ENCODE measurements at regions not wholly inside any gene's neighbourhood (a gene's known extent, or its start where the extent isn't known, plus 50 kb on each side); places are given as distances from the start of the nearest gene placed in this dataset.
A peak's percentile ranks its signal among the peaks of the same experiment; 100 is the strongest.

DNA sequence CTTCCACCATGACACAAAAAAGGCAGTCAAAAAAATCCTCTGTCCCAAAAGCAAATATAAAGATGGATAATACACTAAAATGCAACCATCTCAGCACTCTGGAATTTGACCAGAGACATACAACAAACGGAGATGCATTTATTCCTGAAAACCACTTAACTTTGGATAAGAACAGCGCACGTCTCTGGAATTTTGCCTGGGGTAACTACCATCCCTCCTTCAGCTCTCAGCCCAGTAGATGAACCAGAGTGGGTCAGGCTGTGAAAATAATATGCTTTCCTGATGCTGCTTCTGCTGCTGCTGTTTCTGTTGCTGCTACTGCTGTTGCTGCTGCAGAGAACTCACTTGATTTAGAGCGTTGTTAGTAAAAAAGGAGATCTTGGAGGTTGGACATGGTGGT is 133.8 kb upstream of the ACVR2A start:
- DNase-seq (ENCODE audit: low read depth) = no peak

DNA sequence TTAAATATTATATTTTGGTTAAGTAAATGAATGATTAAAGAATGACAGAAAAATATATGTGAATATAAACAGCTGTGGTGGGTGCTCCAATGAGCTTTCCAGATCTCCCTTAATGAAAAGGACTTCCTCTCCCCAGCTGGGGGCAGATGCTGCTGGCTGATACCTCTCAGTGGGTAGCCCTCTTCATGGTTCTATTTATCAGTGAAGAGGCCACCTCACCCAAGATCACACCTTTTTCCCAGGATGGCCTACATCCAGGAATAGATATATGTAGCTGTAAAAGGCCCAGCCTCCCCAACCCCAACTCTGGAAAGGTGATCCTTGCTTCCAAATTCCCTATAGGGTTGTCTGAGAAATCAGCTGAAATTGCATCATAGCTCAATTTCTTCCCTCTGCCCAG is 135.2 kb upstream of the ACVR2A start:
- DNase-seq (ENCODE audit: low read depth) = no peak

DNA sequence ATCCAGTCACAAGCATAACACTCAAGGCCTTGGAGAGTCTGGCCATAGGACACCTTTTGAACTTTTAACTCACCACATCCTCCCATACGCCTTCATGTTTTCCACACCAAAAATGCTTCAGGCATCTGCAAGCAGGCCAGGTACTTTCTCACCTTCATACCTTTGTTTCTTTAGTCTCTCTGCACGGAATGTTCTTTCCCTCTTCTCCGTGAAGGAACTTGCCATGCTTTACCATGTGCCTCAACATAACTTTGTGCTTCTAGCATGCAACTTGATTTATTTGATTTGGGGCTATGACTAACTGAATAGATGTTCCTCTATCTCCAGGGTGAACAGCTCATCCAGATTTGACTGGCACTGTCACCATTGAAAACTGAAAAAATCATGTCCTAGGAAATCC is 141.7 kb upstream of the ACVR2A start:
- no peak for DNase-seq (ENCODE audit: low read depth)

DNA sequence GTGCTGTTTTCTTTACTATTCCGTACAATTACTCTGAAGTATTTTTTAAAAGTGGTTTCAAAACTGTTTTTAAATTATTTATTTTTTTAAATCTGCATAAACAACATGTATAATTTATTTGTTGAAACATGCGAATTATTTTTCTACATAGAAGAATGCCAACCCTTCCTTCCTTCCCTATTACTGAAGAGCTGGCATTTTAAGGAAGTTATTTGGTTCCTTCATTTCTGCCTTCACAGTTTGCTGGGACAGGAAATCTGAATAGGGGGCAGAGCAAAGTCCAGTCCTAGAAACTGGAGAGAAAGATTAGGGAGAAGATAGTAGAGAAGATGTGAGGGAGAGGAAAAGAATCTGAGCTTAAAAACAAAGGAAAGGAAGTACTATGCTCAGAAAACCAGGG is 146.7 kb upstream of the ACVR2A start:
- no peak for DNase-seq (ENCODE audit: low read depth)

DNA sequence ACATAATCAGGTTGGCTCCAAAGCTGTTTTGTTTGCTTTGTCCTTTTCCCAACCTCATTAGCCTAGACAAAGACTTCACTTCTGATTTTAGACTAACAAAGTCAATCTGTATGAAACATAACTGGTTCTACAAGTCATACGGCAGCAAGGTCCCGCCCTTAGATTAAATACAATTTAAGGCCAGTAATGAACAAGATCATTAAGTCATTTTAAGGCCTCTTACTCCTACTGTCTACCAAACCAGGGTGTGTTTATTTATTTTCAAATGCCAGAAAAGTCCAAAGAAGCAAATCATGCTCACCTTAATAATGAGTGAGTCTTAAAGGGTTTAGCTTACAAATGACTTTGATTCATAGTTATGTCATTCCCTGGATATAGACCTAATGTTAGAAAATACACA is 148.4 kb upstream of the ACVR2A start:
- DNase-seq (ENCODE audit: low read depth) = no peak

DNA sequence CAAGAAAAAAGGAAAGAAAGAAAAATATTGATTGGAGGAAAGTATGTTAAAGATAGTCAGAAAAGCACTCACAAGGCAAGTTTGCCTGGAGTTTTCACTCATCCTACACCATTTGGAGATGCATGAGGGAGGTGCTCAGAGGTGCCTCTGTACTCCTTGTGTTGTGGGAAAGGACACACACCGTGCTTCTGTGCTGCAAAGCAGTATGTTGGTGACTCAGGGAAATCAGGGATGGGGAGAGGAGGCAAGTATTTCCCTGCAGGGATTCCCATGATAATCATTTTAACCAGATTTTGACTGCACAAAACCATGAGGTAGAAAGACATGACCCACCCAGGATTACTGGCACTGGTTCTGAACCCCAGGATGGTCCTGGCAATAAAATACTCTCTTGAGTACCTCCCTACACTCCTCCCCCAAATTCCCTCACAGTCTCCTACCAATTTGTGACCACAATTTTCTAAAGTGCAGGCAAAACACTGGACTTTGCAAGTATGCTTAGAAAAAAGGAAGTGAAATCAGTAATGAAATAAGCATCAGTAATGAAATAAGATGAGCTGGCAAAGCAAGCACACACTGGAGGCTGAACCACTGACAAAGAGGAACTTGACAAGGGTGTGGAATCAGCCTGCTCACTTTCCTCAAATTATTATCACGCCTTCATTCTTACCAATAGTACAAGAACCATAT is 155.5 kb upstream of the ACVR2A start:
- no peak for DNase-seq (ENCODE audit: low read depth)

DNA sequence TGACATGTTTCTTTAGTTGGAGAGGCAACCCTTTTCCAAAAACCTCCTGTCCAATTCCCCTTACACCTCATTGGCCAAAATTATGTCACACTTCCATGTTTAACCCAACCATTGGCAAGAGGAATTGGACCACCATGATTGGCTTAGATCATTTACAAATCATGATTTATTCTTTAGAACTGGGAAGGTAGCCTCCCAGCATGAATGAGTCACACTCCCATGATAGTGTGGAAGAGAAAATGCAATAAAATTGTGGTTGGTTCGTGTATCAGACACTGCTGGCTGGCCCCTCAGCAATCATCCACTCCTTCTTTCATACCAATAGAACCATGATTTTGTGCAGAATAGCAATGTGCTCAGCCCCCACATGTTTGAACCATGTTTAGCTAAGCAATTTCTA is 156.6 kb upstream of the ACVR2A start:
- DNase-seq (ENCODE audit: low read depth) = peak; percentile 21

DNA sequence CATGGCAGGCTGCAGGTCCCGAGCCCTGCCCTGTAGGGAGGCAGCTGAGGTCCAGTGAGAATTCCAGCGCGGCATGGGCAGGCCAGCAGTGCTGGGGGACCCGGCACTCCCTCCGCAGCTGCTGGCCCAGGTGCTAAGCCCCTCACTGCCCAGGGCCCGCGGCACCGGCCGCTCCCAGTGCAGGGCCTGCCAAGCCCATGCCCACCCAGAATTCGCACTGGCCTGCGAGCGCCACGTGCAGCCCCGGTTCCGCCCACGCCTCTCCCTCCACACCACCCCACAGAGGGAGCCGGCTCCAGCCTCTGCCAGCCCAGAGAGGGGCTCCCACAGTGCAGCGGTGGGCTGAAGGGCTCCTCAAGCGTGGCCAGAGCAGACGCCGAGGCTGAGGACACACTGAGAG is 158.5 kb upstream of the ACVR2A start:
- DNase-seq (ENCODE audit: low read depth) = no peak

DNA sequence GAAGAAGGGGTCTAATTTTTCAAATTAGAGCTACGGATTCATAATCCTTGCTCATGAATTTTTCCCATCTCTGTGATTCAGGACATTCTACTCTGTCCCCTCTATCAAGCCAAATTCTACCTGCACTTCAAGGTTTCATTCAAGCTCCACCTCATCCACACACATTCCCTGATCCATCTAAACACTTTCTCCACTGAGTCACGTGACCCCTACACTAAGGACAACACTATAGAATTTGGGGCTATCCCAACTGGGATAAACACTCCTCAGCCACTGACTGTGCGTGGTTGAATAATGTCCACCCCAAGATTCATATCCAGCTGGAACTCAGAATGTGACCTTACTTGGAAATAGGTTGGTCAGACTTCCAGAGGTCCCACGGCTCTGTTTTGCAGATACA is 159.9 kb upstream of the ACVR2A start:
- DNase-seq (ENCODE audit: low read depth) = no peak

DNA sequence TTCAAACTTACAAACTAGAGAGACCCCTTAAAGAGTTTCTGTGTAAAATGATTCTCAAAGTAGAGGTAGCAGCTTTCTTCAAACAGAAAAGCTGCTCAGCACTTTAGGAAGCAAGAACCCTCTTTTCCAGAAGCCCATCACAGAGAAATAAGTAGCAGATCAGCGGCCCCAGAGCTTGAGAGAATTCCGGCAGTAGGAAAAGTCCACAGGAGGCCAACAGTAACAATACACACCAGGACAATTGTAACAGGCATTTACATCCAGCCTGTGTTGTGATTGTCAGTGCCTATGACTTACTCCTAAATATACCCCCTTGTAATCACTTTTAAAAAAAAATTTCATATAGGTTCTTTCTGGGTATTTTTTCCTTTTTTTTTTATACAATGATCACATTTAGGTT is 161.4 kb upstream of the ACVR2A start:
- DNase-seq (ENCODE audit: low read depth) = no peak

DNA sequence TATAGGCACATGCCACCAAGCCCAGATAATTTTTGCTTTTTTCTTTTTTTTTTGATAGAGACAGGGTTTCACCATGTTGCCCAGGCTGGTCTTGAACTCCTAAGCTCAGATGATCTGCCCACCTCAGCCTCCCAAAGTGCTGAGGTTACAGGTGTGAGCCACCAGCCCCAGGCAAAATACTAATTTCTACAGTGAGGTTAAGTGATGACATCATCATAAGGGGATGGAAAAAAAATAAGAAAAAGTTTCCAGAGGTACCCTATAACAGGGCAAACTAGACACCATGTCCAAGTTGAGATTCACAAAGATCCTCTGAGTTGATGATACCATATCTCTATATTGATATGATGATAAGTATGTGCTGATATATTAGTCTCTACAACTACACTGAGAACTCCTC is 163.7 kb upstream of the ACVR2A start:
- no peak for DNase-seq (ENCODE audit: low read depth)

DNA sequence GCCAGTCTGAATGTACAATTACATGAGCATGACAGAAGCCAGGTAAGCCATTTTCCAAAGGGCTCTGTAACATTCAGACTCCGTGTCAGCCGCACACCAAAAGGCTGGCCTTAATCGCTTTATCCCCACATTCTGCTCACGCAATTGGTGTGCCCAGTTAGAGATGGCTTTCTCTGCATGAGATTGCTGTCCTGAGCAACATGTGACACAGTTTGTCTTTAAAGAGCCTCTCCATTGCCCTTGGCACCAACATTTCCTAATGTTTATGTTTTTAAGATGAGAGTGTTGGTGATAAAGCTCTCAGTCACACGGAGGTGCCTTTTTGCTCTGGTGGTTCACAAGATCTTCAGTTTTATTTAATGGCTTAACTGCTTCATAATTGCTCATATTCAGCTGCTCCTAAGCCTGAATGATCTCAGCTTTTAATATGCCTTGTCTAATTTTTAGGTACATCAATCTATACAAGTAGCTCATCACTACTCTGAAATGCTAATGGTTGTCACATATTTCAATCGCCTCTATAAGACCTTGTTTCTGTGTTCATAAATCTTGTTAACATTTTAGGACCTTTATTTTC is 164.8 kb upstream of the ACVR2A start:
- no peak for DNase-seq (ENCODE audit: low read depth)

DNA sequence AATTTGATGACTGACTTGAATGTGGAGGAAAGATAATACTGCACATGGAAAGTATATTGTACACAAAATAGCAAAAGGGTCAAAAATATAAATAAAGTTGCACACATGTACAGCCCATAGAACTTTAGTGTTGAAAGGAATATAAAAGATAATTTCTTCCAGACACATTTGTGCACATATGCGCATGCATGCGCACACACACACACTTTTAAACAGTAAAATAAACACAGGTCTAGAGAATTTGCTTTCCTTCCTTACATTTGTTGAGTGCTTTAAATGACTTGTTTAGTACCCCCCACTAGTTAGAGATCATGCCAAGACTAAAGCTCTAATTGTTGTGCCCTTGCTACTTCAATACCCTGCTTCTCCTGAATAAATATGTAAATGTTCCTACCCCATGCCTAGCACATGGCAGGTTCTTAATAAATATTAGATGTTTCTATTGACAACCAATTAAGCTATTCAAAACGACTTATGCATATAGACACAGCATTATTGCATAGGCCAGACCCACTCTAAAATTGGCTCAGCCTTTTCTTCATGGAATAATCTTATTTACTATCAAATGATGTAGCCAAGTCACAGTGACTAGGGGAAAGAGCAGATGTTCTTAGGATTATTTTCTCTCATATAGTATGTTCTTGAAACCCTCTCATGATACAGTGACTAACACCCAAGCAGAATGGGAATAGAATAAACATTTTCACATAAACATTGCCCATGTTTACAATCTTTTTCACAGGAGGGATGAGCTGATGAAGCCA is 165.5 kb upstream of the ACVR2A start:
- DNase-seq (ENCODE audit: low read depth) = no peak

DNA sequence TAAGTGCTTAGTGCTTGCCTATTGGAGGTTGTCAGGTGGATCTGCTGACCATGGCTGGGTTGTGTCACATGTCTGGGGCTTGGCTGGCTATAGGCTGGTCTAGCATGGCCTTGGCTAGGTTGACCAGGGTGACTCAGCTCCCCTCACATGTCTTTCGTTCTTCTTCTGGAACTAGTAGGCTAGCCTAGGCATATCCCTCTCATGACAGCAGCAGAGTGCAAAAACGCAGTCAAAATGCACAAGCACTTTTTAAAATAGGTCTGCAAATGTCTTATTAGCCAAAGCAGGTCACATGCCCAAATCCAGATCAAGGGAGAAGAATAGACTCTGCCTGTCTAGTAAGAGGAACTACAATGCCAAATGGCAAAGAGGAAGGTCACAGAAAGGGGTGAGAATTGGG is 179.7 kb upstream of the ACVR2A start:
- DNase-seq (ENCODE audit: low read depth) = peak; percentile 7

DNA sequence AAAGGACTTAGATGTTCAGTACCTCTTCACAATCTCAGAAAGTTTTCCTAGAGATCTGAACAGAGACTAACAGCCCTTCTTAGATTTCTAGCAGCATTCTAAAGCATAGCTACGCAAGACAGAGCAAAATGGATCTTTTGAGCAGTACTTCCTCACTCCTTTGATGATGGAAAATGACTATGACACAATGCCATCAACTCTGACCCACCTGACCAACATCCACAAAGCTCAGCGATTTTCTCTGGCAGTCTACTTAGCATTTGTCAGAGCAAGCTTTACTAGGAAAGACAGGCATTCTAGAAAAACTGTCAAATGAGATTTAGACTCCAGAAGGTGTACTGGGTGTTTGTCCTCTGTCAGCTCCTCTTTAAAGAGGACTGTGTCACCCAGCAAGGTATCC is 180.9 kb upstream of the ACVR2A start:
- DNase-seq (ENCODE audit: low read depth) = no peak

DNA sequence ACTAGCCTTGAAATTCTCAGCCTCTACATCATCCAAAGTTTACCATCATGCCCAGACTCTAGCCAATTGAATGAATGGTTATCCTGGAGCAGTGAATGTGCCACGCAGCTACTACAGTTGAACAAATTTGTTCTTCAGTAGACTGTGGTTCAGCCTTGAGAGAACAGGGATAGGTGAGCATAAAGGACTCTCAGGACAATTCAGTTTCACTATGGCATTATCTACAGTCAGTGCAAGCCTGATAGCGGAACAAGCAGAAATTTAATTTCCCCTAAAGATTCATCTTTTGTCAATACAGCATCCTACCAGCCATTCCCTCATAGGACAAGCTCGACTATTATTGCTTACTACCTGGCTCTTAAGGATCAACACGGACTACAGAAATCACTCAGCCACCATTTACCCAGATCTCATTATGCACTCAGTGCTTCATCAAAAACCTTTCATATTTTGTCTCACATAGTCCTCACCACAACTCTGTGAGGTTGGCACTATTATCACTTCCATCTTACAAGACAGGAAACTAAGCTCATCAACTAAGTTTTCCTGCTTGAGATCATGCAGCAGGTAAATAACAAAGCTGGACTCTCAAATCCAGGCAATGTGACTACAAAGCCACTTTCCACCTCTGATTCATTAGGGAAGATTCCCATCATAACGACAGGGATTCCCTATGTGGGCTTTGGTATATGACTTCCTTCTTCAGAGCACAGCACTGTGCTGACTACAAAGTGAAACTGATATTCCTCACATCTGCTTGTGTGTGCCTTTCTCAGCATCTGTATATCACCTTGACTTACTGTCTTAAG is 181.5 kb upstream of the ACVR2A start:
- DNase-seq (ENCODE audit: low read depth) = no peak

DNA sequence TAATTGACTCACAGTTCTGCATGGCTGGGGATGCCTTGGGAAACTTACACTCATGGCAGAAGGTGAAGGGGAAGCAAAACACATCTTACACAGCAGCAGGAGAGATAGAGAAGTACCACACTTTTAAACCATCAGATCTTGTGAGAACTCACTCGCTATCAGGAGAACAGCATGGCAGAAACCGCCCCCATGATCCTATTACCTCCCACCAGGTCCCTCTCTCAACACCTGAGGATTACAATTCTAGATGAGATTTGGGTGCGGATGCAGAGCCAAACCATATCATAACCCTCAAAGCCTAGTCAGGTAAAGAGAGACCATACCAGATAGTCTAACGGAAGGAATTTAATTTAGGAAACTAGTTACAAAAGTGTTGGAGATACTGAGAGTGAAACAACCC is 182.6 kb upstream of the ACVR2A start:
- DNase-seq (ENCODE audit: low read depth) = no peak

DNA sequence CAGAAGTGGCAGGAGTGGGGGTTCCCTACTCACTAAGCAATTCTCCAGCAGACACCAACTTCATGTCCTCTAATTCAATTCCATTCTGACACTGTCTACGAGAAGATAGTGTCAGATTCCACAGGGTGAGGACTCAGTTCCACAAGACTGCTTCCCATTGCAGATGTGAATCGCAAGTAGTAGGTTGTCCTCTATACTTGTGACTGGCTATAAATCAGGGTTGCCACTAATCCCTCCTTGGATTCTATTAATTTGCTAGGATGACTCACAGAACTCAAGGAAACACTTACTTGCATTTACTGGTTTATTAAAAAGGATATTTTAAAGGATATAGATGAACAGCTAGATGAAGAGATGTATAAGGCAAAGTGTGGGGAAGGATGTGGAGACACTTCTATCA is 184.1 kb upstream of the ACVR2A start:
- no peak for DNase-seq (ENCODE audit: low read depth)

DNA sequence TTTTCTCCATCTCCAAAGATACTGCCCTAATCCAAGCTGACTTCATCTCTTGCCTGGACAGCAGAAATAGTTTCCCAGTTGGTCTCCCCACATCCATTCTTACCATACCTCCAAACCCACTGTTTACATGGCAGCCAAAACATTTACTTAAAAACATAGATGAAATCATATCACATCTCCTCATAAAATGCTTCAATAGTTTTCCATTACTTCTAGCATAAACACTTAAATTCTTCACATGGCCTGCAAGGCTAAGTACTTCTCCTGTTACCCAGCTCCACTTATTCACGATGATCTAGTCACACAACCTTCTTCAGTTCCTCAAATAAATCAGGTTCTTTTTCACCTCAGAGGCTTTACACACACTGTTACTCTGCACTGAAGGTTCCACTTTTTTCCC is 185.8 kb upstream of the ACVR2A start:
- no peak for DNase-seq (ENCODE audit: low read depth)

DNA sequence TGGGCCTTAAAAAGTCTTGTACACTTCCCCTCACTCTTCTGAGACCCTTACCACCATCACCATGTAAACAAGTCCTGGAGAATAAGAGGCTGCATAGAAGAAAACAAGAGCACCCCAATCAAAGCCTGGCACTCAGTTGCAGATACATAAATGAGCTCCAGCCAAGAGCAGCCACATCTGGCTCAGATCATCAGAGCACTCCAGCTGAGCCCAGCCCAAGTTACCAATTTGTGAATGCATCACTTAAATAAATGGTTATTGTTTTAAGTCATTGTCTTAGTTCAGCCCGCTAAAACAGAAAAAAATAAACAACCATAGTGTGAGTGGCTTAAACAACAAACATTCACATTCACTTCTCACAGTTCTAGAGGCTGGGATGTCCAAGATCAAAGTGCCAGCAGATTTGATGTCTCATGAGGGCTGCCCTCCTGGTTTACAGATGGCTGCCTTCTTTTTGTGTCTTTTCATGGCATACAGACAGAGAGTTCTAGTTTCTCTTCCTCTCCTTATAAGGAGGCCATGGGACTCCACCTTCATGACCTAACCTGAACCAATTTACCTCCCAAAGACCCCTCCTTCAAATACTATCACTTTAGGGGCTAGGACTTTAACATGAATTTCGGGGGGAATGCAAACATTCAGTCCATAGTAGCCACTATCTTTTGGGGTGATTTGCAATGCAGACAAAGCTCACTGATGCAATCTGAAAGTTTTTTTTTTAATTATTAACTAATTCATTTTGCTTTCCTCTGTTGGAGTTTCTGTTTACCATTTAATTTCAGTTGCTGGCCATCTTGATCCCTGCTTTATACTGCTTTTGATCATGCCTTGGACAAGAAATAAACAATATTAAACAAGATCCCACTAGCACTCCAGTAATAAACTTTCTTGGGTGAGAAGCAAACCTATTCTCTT is 187.5 kb upstream of the ACVR2A start:
- no peak for DNase-seq (ENCODE audit: low read depth)

DNA sequence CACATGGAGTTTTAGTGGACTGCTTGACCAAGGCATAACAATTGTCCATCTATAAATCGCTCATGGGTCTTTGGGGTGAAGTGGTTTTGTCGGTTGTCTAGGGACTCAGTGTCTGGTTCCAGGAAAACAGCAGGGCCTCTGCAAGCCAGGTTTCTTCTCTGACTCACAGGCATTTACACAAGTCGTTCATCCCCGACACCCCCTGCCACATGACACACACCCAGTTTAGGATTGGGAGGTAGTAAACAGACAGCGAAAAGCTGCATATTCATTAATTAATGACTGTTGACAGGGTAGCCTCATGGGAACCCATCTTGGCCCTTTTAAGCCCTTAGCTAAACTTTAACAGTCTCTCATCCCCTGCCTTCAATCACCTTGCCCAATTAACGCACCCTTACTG is 194.8 kb upstream of the ACVR2A start:
- DNase-seq (ENCODE audit: low read depth) = no peak

Measured in LHCN-M2 (cell line).